ENCODE measurements at regions not wholly inside any gene's neighbourhood (a gene's known extent, or its start where the extent isn't known, plus 50 kb on each side); places are given as distances from the start of the nearest gene placed in this dataset.
A peak's percentile ranks its signal among the peaks of the same experiment; 100 is the strongest.

GRCh38 chrX:150143721-150144440 lies 205.6 kb upstream of the EOLA2 start:
- no peak for DNase-seq

DNA sequence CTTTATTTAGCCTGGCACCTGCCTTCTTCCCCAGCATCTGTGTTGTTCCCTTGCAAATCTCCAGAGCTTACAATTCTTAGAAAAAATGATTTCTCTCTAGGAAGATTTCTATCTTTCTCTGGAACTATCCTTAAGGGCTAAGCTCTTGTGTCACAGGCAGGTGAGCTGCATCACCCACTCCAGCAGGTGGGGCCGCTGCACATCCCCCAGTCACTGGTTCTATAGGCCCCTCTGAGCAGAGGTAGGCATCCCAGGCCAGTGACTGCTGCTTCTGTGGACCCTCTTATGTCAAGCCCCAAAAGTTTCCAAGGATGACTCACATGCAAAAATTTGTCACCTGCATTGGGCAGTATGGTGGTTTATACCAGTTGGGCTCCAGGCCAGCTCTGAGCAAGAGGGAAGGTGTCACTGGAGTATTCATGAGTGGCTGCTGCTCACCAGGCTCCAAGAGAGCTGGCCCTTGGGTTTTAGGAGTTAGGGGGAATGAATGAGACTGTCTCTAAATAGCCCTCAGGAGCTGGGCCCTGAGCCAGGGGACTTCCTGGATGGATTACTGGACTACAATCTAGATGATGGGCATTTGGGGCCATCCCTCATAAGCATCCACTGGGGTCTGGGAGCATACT lies 208.1 kb upstream of the EOLA2 start:
- no peak for DNase-seq

DNA sequence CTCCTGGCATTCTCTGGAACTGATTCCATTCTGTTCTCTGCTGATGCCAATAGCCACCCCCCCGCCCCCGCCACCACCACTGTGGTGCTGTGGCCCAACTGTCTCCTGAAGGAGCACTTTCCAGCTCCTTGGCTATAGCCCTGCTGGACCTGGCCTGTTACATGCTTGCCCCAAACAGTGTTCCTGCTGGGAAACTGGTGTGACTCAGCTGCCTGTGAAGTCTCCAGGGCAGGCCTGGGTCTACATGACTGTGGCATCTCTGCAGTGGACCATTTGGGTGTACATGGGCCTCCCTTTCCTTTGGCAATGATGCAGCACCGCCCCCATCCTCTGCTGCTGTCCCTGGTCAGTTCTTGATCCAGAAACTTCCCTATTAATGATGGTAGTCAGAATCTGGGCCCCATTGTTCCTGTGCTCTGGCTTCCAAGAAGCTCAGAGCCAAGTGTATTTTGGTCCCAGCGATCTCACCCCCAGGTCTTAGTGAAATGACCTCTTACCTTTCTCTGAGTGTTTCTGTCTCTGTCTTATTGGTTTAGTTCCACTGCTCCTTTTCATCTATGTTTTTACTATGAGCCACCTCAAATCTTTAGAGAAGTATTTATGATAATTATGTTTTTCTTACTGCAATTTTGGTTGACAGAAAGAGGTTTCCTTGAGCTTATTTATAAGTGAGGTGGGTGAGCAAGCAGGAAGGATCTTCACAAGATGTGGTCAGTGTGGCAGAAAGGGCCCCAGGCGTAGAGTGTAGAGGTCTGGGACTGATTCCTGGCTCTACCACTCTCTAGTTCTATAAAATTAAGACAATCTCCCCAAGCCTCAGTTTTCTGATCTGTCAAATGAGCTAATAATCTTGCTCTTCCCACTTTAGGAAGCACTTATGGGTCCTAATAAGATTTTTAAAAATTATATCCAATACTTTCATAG lies 210.7 kb upstream of the EOLA2 start:
- DNase-seq, result no peak

GRCh38 chrX:150150076-150150779 lies 211.9 kb upstream of the EOLA2 start:
- no peak for DNase-seq

DNA sequence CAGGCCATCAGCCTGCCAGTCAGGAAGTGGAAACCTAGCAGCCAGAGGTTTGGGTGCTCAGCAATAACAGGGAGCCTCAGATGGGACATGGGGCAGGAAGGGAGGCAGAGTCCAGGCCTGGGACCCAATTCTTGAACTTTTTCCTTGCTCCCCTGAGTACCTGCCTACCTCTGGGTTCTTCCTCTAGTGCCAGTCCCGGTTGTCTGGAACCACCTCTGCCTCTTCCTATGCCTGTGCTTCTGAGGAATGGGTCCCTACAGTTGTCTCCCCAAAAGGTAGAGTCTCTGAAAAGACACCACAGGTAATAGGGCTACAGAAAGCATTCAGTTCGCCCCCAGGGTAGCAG lies 212.4 kb upstream of the MAMLD1 start:
- no peak for DNase-seq

DNA sequence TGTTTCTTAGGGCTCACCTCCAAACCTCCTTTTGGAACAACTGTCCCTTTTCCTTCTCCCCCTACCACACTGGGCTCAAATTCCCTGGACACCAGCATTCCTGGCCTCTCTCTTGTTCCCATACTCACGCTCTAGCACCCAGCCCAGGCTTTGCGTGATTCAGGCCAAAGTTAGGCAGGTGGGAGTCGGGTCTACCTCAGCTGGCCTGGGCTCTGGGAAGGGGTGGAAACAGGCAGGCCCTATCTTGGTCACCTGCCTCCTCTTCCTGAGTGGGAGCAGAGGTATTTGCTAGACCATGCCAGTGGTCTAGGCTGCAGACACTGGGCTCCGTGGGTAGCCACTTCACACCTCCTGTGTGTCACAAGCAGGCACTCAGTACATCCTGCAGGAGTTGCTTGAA lies 211.1 kb upstream of the MAMLD1 start:
- no peak for DNase-seq

DNA sequence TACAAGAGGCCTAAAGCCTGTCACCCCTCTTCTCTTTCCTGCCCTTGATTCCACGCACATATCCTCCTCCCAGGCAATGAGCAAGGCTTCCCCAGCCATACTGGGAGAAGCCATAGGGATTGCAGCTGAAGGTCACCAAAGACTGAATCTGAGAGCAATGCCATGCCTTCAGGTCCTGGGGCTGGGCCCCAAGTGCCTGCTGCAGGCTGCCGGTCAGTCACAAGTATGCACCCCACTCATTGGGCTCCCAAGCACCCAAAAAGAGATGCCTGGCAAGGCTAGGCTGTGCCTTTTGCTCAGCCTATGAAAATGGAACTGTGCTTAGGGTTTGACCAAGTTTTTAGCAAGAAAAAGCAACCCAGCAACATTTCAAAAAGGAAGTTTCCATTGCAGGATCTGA lies 210.6 kb upstream of the MAMLD1 start:
- no peak for DNase-seq

GRCh38 chrX:150155436-150156035 lies 207.6 kb upstream of the MAMLD1 start:
- peak; percentile 10 for DNase-seq

DNA sequence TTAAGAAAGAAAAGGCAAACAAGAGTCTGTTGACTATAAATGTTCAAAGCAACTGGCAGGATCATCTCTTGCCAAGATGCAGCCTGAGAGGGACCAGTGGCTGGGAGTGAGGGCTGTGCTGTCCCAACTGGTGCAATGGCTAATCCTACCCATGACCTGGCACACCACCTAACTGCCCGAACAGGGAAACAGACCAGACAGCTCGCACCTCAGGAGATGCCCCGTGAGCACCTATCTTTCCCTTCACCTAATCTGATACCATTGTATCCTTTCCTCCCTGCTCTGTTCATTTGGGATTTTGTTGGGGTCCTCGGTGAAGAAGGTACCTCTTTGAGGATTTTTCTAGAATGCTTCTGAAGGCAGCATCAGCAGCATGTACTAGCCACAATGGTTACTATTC lies 206.5 kb upstream of the MAMLD1 start:
- no peak for DNase-seq

DNA sequence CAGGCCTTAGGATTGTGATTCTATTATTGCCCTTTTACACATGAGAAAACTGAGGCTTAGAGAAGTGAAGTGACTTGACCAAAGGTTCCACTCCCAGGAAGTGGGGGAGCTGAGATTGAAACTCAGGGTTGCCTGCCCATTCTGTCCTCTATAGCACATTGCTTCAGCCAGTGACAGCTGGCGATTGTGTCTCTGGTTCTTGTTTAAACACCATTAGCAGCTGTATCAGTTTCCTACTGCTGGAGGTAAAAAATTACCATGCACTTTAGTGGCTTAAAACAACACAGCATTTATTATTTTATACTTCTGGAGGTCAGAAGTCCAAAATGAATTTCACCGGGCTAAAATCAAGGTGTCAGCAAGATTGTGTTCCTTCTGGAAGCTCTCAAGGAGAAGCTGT lies 205.8 kb upstream of the MAMLD1 start:
- DNase-seq, result no peak

DNA sequence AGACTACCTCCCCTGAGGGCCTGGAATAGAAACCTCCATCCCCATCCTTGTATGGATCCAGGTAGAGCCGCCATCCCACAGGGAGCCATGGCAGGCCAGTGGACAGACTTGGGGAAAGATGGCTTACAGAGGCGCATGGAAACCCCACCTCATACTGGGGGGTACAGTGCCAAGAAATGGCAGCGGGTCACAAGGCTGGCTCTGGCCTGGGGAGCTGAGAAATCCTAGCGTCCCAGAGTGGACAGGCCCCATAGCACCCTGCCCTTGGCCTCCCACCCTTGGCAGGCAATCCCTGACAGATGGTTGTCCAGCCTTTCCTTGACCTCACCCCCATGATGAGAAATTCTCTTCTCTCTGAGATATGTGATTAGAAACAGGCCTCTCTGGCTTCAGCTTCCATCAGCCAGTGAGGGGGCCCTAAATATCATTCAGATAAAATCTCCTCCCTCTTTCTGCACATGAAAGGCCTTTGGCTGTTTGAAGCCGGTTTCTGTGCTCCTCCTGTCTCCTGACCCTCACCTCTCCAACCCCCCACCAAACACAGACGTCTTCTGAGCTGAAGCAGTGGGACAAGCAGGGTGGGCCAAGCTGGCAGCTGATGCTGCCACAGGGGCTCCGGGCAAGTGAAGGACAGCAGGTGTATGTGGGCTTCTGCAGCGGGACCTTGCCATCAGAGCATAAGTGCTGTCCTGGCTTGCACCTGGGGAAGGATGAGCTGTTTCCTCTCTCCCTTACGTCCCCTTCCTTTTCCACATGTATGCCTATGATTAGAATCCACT lies 204.4 kb upstream of the MAMLD1 start:
- no peak for DNase-seq

DNA sequence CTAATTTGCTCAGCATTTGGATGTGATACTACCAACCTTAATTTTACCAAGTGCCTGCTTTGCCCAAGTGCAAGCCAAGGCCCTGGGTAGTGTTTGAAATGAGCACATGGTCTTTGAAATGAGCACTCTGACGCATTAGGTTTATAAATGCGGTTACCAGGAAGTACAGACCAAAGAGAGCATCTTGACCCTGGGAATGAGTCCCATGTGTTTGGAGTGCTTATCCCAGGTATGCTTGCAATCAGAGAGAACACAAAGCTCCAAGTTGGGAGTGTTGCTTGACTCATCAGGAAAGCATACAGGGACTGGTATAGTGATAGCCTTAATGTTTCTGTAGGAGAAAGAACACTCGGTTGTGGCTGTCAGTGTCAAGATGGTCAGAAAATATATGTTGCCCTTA lies 203.6 kb upstream of the MAMLD1 start:
- no peak for DNase-seq

DNA sequence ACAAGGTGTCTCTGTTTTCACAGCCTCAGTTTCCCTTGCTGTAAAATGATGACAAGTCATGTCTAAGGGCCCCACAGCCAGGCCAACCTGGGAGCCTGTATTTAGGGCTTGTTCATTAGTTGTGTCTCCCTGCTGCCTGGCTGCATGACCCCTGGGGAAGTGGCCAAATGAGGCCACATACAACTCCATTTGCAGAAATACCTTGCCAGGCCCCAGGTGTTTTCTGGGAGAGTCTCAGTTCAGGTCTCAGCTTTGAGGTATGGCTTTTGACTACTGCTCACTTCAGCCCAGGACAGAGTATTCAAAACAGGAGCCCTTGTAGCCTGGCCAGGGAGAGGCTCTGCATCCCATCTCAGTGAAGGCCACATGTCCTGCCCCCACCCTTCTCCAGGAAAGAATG lies 202.5 kb upstream of the MAMLD1 start:
- DNase-seq, result no peak

- DNase-seq, result no peak
Measured at GRCh38 chrX:150161193-150161592, 201.9 kb upstream of the MAMLD1 start.

DNA sequence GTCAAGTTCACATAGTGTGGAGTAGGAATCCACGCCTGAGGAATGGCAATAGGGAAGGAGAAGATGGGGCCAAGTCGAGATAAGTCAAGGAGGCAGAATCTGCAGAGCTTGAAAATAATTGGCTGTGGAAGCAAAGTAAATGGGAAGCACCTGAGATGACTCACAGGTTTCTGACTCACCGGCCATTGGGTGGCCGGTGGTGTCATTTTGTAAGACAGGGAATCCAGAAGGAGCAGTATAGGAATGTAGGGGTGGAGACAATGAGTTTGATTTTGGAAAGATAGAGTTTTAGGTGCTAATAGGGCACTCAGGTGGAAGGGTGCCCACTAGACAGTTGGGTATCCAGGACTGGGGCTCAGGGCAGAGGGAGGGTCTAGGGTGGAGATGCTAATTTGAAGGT lies 201.0 kb upstream of the MAMLD1 start:
- DNase-seq, result no peak

DNA sequence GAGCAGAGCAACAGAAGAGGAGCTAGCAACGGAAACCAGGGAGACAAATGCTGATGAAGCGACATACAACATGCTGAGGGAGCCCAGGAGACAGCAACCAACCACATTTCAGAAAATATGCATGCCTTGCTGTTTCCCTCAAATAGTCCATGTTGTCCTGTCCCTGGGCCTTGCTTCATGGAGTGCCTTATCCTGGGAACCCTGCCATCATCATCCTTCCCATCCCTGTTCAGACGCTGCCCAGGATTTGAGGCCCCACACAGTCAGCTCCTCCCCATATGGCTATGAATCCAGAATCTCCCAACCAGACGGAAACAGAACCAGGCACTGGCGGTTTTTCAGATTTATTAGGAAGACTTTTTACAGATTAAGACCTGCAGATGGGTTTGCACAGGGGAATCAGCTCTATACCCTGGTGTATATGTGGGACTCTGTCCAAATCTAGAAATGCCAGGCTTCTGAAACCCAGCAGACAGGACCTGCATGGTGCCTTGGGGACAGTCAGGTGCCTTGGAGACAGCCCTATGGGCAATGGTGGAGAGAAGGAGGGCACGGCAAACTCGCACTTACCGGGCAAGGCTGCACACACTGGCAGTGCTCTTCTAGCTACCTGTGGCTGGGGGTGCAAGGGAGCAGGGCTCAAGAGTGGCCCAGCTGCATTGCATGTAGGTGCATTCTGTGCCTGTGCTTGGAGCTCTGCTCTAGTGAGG lies 199.7 kb upstream of the MAMLD1 start:
- no peak for DNase-seq

GRCh38 chrX:150163956-150164726 lies 199.0 kb upstream of the MAMLD1 start:
- DNase-seq, result no peak

DNA sequence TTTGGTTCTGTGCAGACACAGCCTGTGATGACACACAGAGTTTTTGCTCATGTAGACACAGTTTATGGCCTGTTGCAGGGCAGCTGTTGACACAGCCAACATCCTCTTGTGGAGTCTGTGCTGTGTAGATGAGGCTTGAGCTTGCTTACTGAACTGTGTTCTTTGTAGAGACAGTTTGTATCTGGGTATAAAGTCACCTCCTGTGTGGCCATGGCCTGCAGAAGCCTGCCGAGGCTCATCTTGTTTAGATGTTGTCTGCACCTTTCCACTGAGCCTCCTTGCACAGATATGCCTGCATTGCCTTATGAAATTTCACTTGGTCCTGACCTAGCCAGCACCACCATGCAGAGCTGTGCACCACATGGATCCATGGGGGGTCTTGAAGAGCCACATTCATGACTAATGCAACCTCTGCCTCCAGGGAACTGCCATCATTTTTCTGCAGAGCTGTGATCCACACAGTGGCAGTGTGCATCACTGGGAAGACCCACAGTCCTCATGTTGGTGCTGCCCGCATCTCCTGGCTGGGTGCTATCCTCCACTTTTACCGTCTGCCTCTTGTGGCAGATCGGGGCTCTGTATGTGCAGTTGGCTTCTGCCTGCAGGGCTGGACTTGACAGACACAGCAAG lies 198.0 kb upstream of the MAMLD1 start:
- no peak for DNase-seq

DNA sequence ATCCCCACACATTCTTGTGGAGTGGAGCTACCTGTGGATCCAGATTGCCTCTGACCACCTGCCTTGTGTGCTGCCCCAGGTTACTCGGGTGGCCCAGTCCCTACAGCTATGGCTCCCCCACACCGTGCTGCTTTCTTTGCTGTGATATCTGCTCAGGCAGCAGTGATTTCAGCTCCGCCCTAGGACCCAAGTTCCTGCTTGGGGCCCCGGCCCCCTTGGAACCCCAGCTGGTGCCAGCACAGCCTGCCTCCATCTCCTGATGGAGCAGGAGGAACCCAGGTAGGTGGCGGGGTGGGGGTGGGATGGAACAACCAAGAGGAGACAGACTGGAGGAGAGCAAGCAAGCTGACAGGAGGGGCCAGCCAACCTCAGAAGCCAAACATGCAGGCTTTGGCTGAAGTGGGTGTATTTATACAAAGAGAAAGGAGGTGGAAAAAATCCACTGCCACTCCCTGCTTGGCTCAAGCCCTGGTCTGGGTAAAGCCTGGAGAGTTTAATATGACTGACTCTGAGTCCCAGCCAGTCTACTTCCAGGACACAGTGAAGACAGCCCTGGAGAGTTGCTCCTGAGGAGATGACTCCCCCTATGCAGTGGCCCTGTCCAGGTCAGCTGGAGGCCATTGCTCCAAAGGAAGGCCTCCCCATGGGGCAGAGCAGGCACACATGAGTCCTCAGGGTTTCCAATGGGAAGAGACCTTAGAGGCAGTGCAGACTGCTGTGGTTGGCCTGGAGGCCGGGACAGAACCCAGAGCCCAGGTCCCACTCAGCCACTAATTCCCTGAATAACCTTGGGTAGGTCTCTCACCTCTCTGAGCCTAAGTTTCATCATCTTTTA lies 197.1 kb upstream of the MAMLD1 start:
- no peak for DNase-seq

All from amniotic stem cell (primary cell).